Psoas muscle (tissue), 7 donors: ENCODE measurements at regions not wholly inside any gene's neighbourhood (a gene's known extent, or its start where the extent isn't known, plus 50 kb on each side); places are given as distances from the start of the nearest gene placed in this dataset.

ENCODE experiments used
- ATAC-seq, 4 donors: fragments of 200-7000 bp; cut with Tn5 transposase; one replicate each; pipeline ENCODE4 v1.9.1; 2020; ENCODE audit warnings: moderate library complexity in 3 of 4, mild to moderate bottlenecking in 2 of 4
- DNase-seq, 2 donors: peaks; one replicate each; pipeline ENCODE4 v3.0.0-alpha.2; 2020
- H3K27ac ChIP-seq: fragments of 200-600 bp; one replicate; pipeline ENCODE4 v1.8.0; 2022
- H3K27me3 ChIP-seq, 3 donors: fragments of 200-600 bp in 1 of 3; one replicate each; pipeline versions ENCODE4 v1.6.1 to v1.8.0; 2013 to 2022; ENCODE audit warnings: low read length in 2 of 3, mild to moderate bottlenecking in 2 of 3, moderate library complexity in 1 of 3; ENCODE audit not compliant: insufficient read depth in 3 of 3
- H3K36me3 ChIP-seq, 2 donors: fragments of 200-600 bp in 1 of 2; one replicate each; pipeline versions ENCODE4 v1.6.1 to v1.8.0; 2013 to 2022; ENCODE audit warnings: low read depth in 1 of 2, mild to moderate bottlenecking in 1 of 2, moderate library complexity in 1 of 2; ENCODE audit not compliant: insufficient read depth in 1 of 2
- H3K4me1 ChIP-seq: fragments of 200-600 bp; one replicate; pipeline ENCODE4 v1.8.0; 2022
- H3K4me3 ChIP-seq: fragments of 200-600 bp; one replicate; pipeline ENCODE4 v1.8.0; 2022; ENCODE audit warnings: mild to moderate bottlenecking
- H3K9me3 ChIP-seq: fragments of 200-600 bp; one replicate; pipeline ENCODE4 v1.8.0; 2022
- WGBS, 3 donors: extraction: QIAGEN DNeasy Blood & Tissue Kit; methylation state at CpG; one replicate each; pipeline versions ENCODE4 v1.1.6 to v1.1.7; 2013; 5-methylcytosine and 5-hydroxymethylcytosine counted together
- intact Hi-C, 2 donors: fragments of 100-400 bp; cut with DNase I; formaldehyde crosslinking; loops; one replicate each; pipeline versions ENCODE4 v1.11.0 to v1.14.2; 2022
- TF ChIP-seq, protein P1 (sequence below): fragments of 200-600 bp; IDR thresholded peaks from one replicate; pipeline ENCODE4 v1.8.0; 2022; ENCODE audit warnings: antibody characterized with exemption
- donor health status: healthy with polysubstance abuse.
- donor health status: DM: no; HTN: no; CAD: no; lungs with moderate emphysema.
- donor health status: Bipolar disorder and iron deficiency.
- donor health status: healthy.
- donor health status: DM: yes; HTN: yes; CAD: no.
- donor health status: DM: no; HTN: no; CAD: no.
- donor health status: DM: yes; HTN: yes; CAD: no.

DNA sequence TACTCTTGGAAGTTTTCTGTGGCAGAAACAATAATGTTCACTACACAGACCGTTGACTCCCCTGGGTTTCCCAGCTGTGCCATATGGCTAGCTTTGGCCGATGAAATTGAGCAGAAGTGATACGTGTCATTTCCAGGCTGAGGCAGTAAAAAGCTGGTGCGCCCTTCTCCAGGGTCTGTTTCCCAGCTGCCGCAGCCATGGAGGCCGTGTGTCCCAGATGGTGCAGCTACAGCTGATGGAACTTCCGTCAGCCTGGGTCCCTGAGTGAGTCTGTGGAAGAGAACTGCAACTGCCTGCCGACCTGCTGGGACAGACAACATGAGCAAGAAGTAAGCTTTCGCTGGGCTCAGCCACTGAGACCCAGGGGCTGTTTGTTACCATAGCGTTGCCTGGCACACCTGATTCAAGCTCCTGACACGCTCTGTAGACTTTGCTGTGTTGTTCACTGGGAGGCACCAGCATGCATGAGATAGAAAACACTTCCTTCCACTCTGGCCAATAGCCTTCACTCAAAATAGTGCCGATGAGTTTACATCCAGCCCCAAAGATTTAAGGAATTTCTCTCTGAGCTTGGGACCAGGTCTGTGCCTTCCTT, 116.3 kb upstream of the SLC25A33 start:
- TF ChIP-seq, protein P1, sequence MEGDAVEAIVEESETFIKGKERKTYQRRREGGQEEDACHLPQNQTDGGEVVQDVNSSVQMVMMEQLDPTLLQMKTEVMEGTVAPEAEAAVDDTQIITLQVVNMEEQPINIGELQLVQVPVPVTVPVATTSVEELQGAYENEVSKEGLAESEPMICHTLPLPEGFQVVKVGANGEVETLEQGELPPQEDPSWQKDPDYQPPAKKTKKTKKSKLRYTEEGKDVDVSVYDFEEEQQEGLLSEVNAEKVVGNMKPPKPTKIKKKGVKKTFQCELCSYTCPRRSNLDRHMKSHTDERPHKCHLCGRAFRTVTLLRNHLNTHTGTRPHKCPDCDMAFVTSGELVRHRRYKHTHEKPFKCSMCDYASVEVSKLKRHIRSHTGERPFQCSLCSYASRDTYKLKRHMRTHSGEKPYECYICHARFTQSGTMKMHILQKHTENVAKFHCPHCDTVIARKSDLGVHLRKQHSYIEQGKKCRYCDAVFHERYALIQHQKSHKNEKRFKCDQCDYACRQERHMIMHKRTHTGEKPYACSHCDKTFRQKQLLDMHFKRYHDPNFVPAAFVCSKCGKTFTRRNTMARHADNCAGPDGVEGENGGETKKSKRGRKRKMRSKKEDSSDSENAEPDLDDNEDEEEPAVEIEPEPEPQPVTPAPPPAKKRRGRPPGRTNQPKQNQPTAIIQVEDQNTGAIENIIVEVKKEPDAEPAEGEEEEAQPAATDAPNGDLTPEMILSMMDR: no peak
- H3K27ac ChIP-seq: no peak overlapping the region
- H3K27me3 ChIP-seq: no peaks in the 10 kb centered on the region
- ATAC-seq (no peak), DNase-seq (no peak)
- no peaks in the 10 kb centered on the region for H3K36me3 ChIP-seq
- 71 to 82% (median 76%) methylated on average over 12 of the region's 12 CpGs for whole genome bisulfite sequencing, 3 donors
- no peaks in the 10 kb centered on the region for H3K9me3 ChIP-seq
- intact Hi-C loops: no loop called here
- H3K4me1 ChIP-seq: no peaks in the 10 kb centered on the region
- no peak overlapping the region for H3K4me3 ChIP-seq

DNA sequence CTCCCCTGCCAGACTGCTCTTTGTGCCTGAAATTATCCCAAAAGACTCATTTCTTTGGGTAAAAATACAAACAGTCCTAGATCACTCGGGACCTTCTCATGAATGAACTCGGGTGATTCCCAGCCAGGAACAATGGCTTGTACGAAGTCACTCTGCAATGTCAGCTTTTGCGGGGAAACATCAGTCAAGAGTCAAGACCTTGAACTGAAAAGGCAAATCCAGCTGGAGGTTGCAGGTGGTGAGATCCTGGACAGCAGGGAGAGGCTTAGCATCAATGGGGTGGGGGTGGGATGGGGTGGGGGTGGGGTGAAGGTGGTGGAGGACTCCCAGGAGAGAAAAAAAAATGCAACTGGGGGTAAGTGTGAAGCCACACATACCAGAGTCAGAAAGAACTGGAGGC, 115.0 kb upstream of the SLC25A33 start:
- no peak overlapping the region for H3K4me3 ChIP-seq
- no peaks in the 10 kb centered on the region for H3K27me3 ChIP-seq
- WGBS, 3 donors: 40 to 72% (median 59%) methylated on average over 4 of the region's 4 CpGs
- TF ChIP-seq, protein P1: no peak
- no peaks in the 10 kb centered on the region for H3K9me3 ChIP-seq
- no peak for DNase-seq
- H3K36me3 ChIP-seq: no peaks in the 10 kb centered on the region
- H3K27ac ChIP-seq: no peak overlapping the region
- H3K4me1 ChIP-seq: peaks cover under 1% of the 10 kb centered on the region
- intact Hi-C loops: no loop called here
- no peak for ATAC-seq

DNA sequence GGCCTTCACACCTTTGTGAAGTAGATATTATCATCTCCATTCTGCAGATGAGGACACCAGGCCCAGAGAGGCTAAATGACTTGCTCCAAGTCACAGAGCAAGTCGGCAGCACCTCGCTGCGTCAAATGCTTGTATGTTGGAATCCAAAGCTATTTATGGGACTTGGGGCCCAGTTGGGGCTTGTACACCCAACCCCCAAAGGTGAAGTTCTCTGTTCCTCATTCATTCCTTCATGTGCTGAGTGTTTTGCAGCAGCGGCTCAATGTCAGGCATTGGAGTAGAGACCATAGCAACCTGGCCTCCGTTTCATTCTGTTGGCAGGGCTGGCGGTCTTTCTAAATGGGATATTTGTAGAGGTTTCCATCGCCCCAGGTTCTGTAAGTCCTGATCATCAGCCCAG, 113.4 kb upstream of the SLC25A33 start:
- no peak for ATAC-seq
- Histone ChIP-seq H3K27ac (no peak overlapping the region), H3K36me3 (no peaks in the 10 kb centered on the region), H3K9me3 (no peaks in the 10 kb centered on the region), H3K27me3 (no peaks in the 10 kb centered on the region), H3K4me3 (no peak overlapping the region), H3K4me1 (peaks cover 5% of the 10 kb centered on the region)
- TF ChIP-seq, protein P1: no peak
- intact Hi-C loops: loop anchor here in 1 of 2 donors (5.0 kb wide), 1 partner anchor 39 kb away; no protein-coding TSS in a partner anchor
- no peak for DNase-seq
- WGBS, 3 donors: 64 to 76% (median 76%) methylated on average over 7 of the region's 7 CpGs

DNA sequence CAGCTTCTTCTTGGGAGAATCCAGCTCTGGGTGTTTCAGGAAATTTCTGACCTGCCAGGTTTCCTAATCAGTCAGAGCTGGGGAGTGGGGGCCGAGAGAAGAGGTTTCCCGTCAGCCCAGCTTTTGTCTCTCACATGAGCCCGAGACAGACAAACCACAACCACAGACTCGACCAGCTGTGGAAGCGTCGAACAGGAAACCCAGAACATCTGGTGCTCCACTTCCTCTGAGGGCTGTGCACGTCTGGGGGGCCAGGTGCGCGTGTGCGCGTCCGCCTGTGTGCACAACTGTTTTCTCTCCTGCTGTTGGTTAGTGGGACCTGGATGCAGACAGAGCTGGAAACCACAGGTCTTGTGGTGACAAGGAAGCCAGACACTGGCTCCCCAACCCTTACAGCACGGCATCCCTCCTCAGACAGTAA, 113.0 kb upstream of the SLC25A33 start:
- ATAC-seq (no peak), DNase-seq (no peak)
- H3K4me1 ChIP-seq: peaks cover 5% of the 10 kb centered on the region
- H3K9me3 ChIP-seq: no peaks in the 10 kb centered on the region
- no peaks in the 10 kb centered on the region for H3K36me3 ChIP-seq
- 41 to 49% (median 42%) methylated on average over 13 of the region's 13 CpGs for WGBS, 3 donors
- H3K27ac ChIP-seq: no peak overlapping the region
- no peaks in the 10 kb centered on the region for H3K27me3 ChIP-seq
- H3K4me3 ChIP-seq: no peak overlapping the region
- TF ChIP-seq, protein P1: no peak
- intact Hi-C loops: loop anchor here in 1 of 2 donors (5.0 kb wide), 1 partner anchor 39 kb away; no protein-coding TSS in a partner anchor

DNA sequence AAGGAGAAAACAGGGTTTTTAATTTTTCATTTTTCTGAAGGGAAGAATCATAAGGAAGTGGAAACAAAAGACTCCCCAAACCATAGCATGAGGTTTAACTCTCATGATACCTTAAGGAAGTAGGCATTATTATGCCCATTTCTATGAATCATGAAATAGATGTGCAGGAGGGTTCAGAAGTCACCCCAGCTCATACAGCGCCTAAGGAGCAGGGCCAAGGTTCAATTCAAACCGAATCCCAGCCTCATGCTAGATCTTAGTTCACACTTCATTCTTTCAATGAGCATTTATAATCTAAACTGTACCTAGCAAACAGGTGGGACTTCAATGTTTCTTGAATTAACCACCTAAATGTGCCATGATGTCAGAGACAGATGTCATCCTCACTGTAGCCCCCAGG, 111.9 kb upstream of the SLC25A33 start:
- no peak overlapping the region for H3K4me3 ChIP-seq
- TF ChIP-seq, protein P1: no peak
- no peak for ATAC-seq
- DNase-seq: no peak
- H3K9me3 ChIP-seq: no peaks in the 10 kb centered on the region
- no peaks in the 10 kb centered on the region for H3K36me3 ChIP-seq
- no peaks in the 10 kb centered on the region for H3K27me3 ChIP-seq
- intact Hi-C loops: loop anchor here in 1 of 2 donors (5.0 kb wide), 1 partner anchor 40 kb away; no protein-coding TSS in a partner anchor
- H3K27ac ChIP-seq: no peak overlapping the region
- 87 to 98% (median 91%) methylated on average over 2 of the region's 2 CpGs for WGBS, 3 donors
- peaks cover 5% of the 10 kb centered on the region for H3K4me1 ChIP-seq
